ENCODE measurements at regions not wholly inside any gene's neighbourhood (a gene's known extent, or its start where the extent isn't known, plus 50 kb on each side); places are given as distances from the start of the nearest gene placed in this dataset.

DNA sequence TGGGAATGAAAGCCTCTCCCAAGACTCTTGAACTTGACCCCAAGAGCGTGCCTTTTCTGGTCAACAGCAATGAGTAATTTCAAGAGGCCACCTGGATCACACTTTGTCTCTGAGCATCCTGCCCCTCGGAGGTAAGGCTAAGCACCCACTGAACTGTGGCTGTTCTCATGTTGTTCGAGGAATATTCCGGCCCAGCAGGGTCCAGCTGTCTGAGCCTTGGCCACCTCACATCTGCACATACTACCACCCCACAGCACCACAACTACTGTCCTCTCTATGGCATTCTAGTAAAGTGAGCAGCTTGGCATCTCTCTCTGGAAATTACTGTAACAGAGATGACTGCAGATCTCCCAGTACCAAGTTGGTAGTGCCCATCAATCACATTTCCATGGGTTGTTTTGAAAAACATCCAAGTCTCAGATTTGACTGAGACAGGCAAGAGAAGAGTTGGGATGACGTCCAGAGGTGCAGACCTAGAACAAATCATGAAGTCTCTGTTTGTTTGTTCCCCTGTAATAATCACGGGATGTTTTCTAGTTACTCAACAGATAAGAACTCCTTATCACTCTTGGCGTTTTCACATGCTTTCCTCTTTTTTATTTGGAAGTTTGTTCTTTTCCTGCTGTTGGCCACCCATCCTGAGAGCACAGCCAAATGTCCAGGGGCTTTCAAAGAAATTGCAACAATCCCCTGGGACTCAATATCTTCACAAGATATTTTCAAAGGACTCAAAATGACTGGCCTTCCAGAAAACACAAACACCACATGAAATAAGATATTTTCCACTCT is 336.0 kb upstream of the TNP1 start:
- TF ChIP-seq POLR2A (IDR thresholded peaks at IDR 0.05): no peak
- TF ChIP-seq CTCF (IDR thresholded peaks at IDR 0.05): no peak
